K562 (cell line): ENCODE measurements at regions not wholly inside any gene's neighbourhood (a gene's known extent, or its start where the extent isn't known, plus 50 kb on each side); places are given as distances from the start of the nearest gene placed in this dataset.

Experiments
- ATAC-seq: fragments of 200-7000 bp; cut with Tn5 transposase; 3 replicates; pipeline ENCODE4 v1.9.1; 2020; ENCODE audit warnings: moderate library complexity
- BruUV-seq: library from RNA; stranded (reverse); fragments of 400-500 nt; replicated peaks from 2 replicates; lab custom pipeline; 2021; lab: Mats Ljungman, UMichigan
- CTCF ChIA-PET: fragments of 300-600 bp; formaldehyde crosslinking; extraction: SDS; loops from one replicate; lab custom pipeline; 2021; ENCODE audit warnings: low intra/inter-chr PET ratio; lab: Yijun Ruan, JAX
- POLR2A ChIA-PET: fragments of 300-600, 350-650 bp; sonication (Branson Sonifier 250); formaldehyde crosslinking; extraction: SDS; loops from one replicate; lab custom pipeline; 2021; ENCODE audit warnings: antibody characterized with exemption, inconsistent platforms; lab: Yijun Ruan, JAX
- DNase-seq, 4 experiments: peaks; one replicate each; pipeline versions ENCODE4 v3.0.0 to v3.0.0-alpha.2; 2011 to 2018; ENCODE audit warnings: low spot score in 3 of 4, mixed read lengths in 3 of 4; ENCODE audit errors: extremely low read depth in 1 of 4
- FAIRE-seq: peaks from 2 replicates; lab custom pipeline; 2011; peaks lifted over from hg19 to GRCh38; lab: Jason Lieb, UNC
- H2AFZ ChIP-seq: 2 replicates; pipeline ENCODE4 v1.6.0; 2011; ENCODE audit warnings: low read depth, low read length, control low read depth, inconsistent platforms
- H3K27ac ChIP-seq: fragments of 200-600 bp; 3 replicates; pipeline ENCODE4 v1.8.0; 2011; ENCODE audit warnings: low read depth, mild to moderate bottlenecking, control low read depth, inconsistent platforms, low read length, moderate library complexity, mixed read lengths; ENCODE audit errors: extremely low read depth
- H3K27me3 ChIP-seq, 2 experiments: fragments of 300-600 bp in 1 of 2; 2 replicates in 1 of 2; 3 replicates in 1 of 2; pipeline versions ENCODE4 v1.6.0 to v1.8.0; 2011; ENCODE audit warnings: inconsistent platforms in 2 of 2, low read length in 2 of 2, mild to moderate bottlenecking in 1 of 2, mixed read lengths in 1 of 2, moderate library complexity in 1 of 2; ENCODE audit not compliant: control insufficient read depth in 2 of 2, insufficient read depth in 2 of 2
- H3K36me3 ChIP-seq: fragments of 300-600 bp; 3 replicates; pipeline ENCODE4 v1.8.0; 2011; ENCODE audit warnings: mild to moderate bottlenecking, low read length, inconsistent platforms; ENCODE audit not compliant: control insufficient read depth, insufficient read depth
- H3K4me1 ChIP-seq, 2 experiments: fragments of 200-600 bp in 1 of 2; replicated peaks in 1 of 2; 2 replicates in 1 of 2; 3 replicates in 1 of 2; pipeline versions ENCODE4 v1.5.1 to v1.8.0; 2011; ENCODE audit warnings: inconsistent platforms in 2 of 2, low read length in 2 of 2, mild to moderate bottlenecking in 1 of 2, mixed read lengths in 1 of 2, moderate library complexity in 1 of 2; ENCODE audit not compliant: control insufficient read depth in 2 of 2, insufficient read depth in 2 of 2
- H3K4me2 ChIP-seq: 2 replicates; pipeline ENCODE4 v1.6.1; 2011; ENCODE audit warnings: low read length, control low read depth, inconsistent platforms, mixed read lengths; ENCODE audit not compliant: insufficient read depth
- H3K4me3 ChIP-seq: fragments of 200-600 bp; sonication (generic), shearing (Covaris generic); 2 replicates; pipeline ENCODE4 v1.5.1; 2016; ENCODE audit warnings: control low read depth, inconsistent platforms
- H3K79me2 ChIP-seq: fragments of 200-600 bp; 3 replicates; pipeline ENCODE4 v1.8.0; 2011; ENCODE audit warnings: low read length, inconsistent platforms; ENCODE audit not compliant: control insufficient read depth, insufficient read depth
- H3K9ac ChIP-seq, 2 experiments: 2 replicates each; pipeline versions ENCODE4 v1.6.0 to v1.6.1; 2011; ENCODE audit warnings: low read depth in 2 of 2, low read length in 2 of 2, control low read depth in 1 of 2, inconsistent platforms in 1 of 2, mild to moderate bottlenecking in 1 of 2, mixed read lengths in 1 of 2; ENCODE audit not compliant: insufficient read depth in 1 of 2
- H3K9me1 ChIP-seq: one replicate; pipeline ENCODE4 v1.6.0; 2011; ENCODE audit warnings: inconsistent platforms, mild to moderate bottlenecking, low read length, moderate library complexity; ENCODE audit not compliant: control insufficient read depth, insufficient read depth
- H3K9me3 ChIP-seq: replicated peaks from 2 replicates; pipeline ENCODE4 v1.5.1; 2011; ENCODE audit warnings: low read depth, low read length, inconsistent platforms; ENCODE audit not compliant: control insufficient read depth, insufficient read depth
- H4K20me1 ChIP-seq: replicated peaks from 2 replicates; pipeline ENCODE4 v1.6.1; 2011; ENCODE audit warnings: low read length, inconsistent platforms, mixed read lengths; ENCODE audit not compliant: control insufficient read depth, insufficient read depth
- BACH1 ChIP-seq: fragments of 200-800 bp; sonication (Bioruptor generic); IDR thresholded peaks from 2 replicates; pipeline ENCODE4 v1.6.1; 2016; ENCODE audit warnings: missing genetic modification characterization, missing compliant biosample characterization
- CCNT2 ChIP-seq: IDR thresholded peaks from 2 replicates; pipeline ENCODE4 v1.6.1; 2011; ENCODE audit warnings: borderline replicate concordance, low read depth, mild to moderate bottlenecking, moderate library complexity, mixed read lengths, low read length; ENCODE audit not compliant: insufficient read length; ENCODE audit errors: extremely low read depth
- DPF2 ChIP-seq: fragments of 450-650 bp; IDR thresholded peaks from 2 replicates; pipeline ENCODE4 v1.6.1; 2016
- EGR1 ChIP-seq: fragments of 450-650 bp; conservative IDR thresholded peaks from 2 replicates; pipeline ENCODE4 v1.6.1; 2017; ENCODE audit warnings: mild to moderate bottlenecking
- ELK1 ChIP-seq: sonication (generic); formaldehyde crosslinking; IDR thresholded peaks from 2 replicates; pipeline ENCODE4 v1.8.1; 2022; ENCODE audit warnings: missing genetic modification reagents
- ETS2 ChIP-seq: IDR thresholded peaks from 2 replicates; pipeline ENCODE4 v1.6.1; 2016; ENCODE audit warnings: borderline replicate concordance, missing genetic modification characterization, mild to moderate bottlenecking, moderate library complexity, missing compliant biosample characterization; ENCODE audit not compliant: poor library complexity, severe bottlenecking
- HOXB6 ChIP-seq: fragments of 250-450 bp; sonication (Bioruptor Pico); IDR thresholded peaks from 2 replicates; pipeline ENCODE4 v1.5.1; 2022; ENCODE audit warnings: mild to moderate bottlenecking, borderline replicate concordance
- PTRF ChIP-seq: fragments of 450-650 bp; IDR thresholded peaks from 2 replicates; pipeline ENCODE4 v1.6.1; 2016; ENCODE audit warnings: mild to moderate bottlenecking, missing genetic modification characterization, missing compliant biosample characterization
- ZC3H11A ChIP-seq: IDR thresholded peaks from 2 replicates; pipeline ENCODE4 v1.6.1; 2012; ENCODE audit warnings: low read depth, low read length, improper control_type of control experiment
- ZNF217 ChIP-seq: sonication (generic); formaldehyde crosslinking; IDR thresholded peaks from 2 replicates; pipeline ENCODE4 v1.8.0; 2022; ENCODE audit warnings: mild to moderate bottlenecking, missing genetic modification reagents
- ZNF274 ChIP-seq: IDR thresholded peaks from 2 replicates; pipeline ENCODE4 v1.6.1; 2011; ENCODE audit warnings: low read depth, mild to moderate bottlenecking, low read length, moderate library complexity, borderline replicate concordance
- WGBS: fragments of 100-300 bp; shearing (Covaris generic); methylation state at CpG from one replicate; pipeline ENCODE4 v1.1.6; 2016; ENCODE audit warnings: low coverage, mixed read lengths; ENCODE audit not compliant: insufficient coverage; ENCODE audit errors: missing lambda C conversion rate; 5-methylcytosine and 5-hydroxymethylcytosine counted together
- in situ Hi-C: fragments of 300-500 bp; cut with MboI; formaldehyde crosslinking; loops from 4 replicates; pipeline ENCODE4 v1.15.0; 2018; ENCODE audit warnings: inconsistent platforms, mixed read lengths
- intact Hi-C: fragments of 100-400 bp; cut with micrococcal nuclease; formaldehyde crosslinking; loops from 2 replicates; pipeline ENCODE4 v1.14.2; 2022

- TF ChIP-seq ETS2 (tag) (no peak), CCNT2 (no peak), ZNF274 (no peak), HOXB6 (no peak), EGR1 (no peak), ZC3H11A (no peak), BACH1 (tag) (no peak), ELK1 (no peak), DPF2 (no peak), PTRF (tag) (no peak), ZNF217 (no peak)
- POLR2A ChIA-PET, result no interaction called here
- Histone ChIP-seq H3K9me3 (no peaks in the 10 kb centered on the region; the same call in 1 of the 2 replicates), H3K27me3 (no peaks in the 10 kb centered on the region), H3K4me2 (no peak overlapping the region), H3K27ac (no peak overlapping the region), H3K4me3 (no peak overlapping the region), H3K4me1 (no peaks in the 10 kb centered on the region), H4K20me1 (no peaks in the 10 kb centered on the region), H3K9ac (no peak overlapping the region), H3K9me1 (no peaks in the 10 kb centered on the region), H2AFZ (no peak overlapping the region), H3K36me3 (no peaks in the 10 kb centered on the region), H3K79me2 (no peaks in the 10 kb centered on the region)
- ATAC-seq, result no peak
- 0% methylated on average over 2 of the region's 2 CpGs for WGBS
- in situ Hi-C loops (no loop called here), intact Hi-C loops (no loop called here)
- no TSS peak for BruUV-seq
- CTCF ChIA-PET, result no interaction called here
- DNase-seq, result no peak
- no peak for FAIRE-seq
Measured at GRCh38 chr4:123994917-123995316, 598.3 kb downstream of the SPRY1 start.
